ENCODE measurements at regions not wholly inside any gene's neighbourhood (a gene's known extent, or its start where the extent isn't known, plus 50 kb on each side); places are given as distances from the start of the nearest gene placed in this dataset.

DNA sequence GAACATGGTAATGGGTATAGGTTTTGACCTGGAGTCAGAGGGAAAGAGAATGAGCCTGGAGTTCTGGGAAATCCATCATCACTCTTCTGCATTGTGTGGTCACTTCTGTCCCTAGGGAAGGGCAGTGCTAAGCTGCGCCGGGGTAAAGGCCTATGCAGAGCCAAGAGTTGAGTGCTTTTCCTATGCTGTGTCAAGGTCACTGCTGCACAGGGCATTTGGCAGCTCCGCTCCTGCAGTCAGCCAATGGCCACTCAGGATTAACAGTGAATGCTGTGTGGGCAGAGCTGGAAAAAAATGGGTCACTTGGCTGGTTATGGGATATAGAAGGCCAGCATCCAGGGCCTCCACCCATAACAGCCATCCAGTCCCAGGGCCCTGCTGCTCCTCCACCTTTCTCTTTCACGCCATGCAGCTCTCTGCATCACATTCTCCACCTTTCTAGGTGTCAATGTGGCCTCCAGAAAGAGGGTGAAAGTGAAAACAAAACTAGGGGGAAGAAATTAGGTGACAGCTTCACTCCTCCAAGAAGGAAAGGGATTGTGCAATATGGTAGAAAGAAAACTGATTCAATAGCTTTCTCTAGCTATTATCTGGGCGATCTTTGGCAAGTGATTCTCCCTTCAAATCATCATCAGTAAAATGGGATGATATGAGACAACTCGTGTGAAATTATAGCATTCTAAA is 279.3 kb upstream of the ANKRD55 start:
- no peak for DNase-seq

DNA sequence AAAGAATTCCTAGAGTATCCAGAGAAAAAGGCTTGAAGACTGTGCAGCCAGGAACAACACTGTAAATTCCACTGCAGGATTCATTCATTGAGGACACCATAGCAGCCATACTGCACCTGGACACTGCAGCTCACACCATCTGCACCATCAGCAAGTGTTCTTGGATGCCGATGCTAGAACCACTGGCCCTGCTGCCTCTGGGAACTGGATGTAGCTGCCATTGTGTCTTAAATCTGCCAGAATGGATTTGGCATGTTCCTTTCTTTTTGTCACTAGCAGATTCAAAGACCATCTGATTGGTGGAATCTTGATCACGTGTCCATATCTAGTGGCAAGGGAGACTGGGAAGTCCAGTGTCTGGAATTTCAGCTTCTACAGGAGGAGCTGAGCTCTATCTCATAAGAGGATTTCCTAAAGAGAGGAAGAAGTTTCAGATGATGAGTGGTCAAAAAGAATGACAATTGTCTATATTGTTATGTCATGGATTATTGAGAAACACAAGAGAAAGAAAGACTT is 278.3 kb upstream of the ANKRD55 start:
- DNase-seq = no peak

DNA sequence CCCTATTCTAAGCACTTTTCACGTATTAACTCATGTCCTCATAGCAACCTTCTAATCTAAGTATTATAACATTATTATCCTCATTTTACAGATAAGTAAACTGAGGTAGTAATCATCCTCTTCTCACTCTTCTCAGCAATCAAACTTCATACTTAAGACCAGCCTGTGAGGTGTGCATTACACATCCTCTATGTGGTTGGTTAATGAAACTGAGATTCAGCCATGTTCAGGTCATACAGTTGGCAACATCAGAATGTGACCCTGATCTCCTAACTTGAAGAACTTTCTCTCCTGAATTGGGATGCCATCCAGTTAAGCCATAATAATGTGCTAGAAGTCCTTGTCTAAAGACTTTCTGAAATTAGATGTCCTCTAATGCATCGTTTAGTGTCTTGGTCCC is 275.1 kb upstream of the ANKRD55 start:
- no peak for DNase-seq

DNA sequence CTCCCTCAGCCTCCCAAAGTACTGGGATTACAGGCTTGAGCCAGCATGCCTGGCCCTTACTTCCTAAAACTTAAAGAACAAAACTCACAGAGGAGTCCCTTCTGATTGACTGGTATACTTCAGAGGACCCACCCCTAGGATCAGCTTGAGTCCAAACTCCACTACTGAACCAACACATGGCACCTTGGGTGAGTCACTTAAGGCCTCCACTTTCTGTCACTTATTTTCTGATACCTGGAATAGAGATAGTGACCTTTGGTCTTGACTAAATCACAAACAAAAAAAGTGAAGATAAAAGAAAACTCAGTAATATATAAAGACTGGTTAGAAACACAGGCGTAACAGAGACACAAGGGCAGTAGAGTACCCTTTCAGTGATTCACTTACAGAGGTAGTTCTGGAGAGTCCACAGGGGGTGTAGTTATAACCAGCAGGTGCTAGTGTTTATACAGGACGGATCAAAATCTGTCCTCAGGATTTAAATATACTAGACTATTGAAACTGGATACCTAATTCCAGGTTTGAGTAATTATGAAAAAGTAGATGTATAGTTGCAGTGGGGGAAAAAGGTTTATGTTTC is 274.3 kb upstream of the ANKRD55 start:
- no peak for DNase-seq

DNA sequence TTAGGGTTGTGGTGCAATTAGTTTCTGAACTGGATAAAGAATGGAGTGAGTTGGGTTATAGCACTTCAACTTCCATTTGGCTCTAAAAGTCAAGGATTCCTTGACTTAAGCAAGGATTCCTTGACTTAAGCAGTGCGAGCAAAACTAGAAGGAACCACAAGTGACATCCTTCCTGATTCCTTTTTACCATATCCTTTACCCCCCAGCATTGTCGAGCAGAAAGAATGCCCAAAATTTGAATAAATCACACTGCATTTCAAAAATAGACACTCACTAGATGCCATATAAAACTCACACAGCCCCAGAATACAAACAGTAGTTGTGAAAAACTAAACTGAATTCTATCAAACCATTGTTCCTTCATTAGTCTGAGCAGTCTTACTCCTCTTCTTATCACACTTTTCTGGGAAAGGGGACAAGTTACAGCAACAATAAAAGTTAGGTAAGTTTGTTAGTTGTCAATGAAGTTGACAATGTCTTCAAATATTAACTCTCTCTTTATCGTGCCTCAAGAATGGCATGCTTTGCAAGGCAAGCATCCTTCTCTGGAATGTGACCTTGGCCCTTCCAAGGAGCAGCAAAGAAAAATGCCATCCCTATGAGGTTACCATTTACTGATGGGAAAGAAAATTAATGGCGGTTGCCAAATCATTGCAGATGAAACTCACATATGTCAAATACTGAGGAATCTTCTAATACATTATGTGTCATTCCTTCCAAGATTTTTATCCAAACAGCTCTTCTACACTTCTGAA is 273.3 kb upstream of the ANKRD55 start:
- no peak for DNase-seq

DNA sequence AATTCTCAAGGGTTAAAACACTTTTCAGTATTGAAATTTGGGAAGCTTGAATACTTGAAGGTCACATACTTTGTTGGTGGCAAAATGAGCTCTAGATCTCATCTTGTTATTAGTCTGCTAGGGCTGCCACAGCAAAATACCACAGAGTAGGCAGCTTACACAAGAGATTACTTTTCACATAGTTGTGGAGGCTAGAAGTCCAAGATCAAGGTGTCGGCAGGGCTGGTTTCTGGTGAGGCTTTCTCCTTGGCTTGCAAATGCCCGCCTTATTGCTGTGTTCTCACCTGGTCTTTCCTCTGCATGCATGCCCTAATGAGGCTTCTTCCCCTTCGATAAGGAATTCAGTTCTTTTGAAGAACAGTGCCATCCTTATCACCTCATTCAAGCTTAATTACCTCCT is 270.8 kb upstream of the ANKRD55 start:
- DNase-seq = no peak

DNA sequence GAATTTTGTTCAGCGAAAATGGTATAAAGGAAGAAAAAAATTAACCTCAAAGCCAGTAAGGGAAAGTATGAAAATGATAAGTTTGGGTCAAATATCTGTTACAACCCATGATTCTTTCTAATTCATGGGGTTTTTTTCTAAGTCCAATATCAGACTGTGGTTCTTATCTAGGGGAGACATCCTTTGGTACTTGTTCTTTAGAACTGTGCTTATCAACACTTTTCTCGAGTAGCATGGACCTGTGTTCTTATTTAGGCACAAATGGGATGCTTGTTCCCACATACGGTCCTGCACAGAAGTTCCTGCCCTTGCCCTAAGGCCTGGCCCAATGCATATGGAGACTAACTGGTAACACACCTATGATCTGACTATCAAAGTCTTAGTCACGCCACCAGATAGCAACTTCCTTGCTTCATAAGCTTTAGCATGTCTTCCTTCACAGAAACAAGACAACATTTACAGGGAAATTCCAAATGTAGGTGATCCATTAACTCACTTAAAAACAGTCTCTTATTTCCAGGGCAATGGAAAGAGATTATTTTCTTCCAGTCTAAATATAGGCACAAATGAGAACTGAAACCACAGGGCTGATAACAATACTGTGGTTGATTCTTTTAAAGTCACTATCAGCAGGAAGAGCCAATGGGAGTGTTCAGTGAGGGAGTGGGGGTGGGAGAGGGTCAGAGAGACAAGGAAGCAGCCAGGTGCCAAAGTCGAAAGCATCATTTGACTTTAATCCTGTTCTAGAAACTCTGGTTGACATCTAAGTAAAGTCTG is 268.8 kb upstream of the ANKRD55 start:
- no peak for DNase-seq

DNA sequence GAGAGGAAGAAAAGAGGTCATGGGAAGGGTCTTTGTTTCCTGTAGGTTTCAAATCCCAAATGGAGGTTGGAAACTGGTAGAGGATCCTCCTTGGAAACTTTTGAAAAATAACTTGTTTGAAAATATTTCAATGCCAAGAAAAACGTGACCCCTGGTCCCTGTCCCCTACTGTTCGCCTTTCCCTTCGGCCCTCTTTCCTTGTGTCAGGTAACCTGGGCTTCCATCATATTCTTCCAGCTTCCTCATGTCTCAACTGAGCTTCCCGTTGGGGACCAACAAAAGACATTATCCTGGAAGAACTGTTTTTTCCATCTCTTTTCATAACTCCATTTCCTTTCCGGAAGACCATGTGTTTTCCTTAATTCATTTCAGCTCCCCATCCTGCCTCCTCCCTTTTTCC is 266.8 kb upstream of the ANKRD55 start:
- DNase-seq = no peak

DNA sequence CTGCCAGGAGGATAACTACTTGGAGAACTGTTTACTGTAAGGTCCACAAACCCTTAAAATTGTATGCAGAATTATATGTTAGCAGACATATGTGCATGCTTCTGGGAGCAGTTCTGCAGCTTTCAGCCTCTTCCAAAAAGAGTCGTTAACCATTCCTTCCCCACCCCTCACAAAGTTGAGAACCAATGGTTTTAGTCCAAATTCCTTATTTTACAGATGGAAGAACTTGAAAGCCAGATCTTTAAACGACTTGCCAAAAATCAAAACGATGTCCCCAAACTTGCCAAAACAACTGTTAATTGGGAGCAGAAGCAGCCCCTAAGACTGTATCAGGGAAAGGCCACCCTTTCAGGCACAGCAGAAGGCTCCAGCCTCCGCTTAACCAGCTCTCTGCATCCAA is 266.4 kb upstream of the ANKRD55 start:
- no peak for DNase-seq

DNA sequence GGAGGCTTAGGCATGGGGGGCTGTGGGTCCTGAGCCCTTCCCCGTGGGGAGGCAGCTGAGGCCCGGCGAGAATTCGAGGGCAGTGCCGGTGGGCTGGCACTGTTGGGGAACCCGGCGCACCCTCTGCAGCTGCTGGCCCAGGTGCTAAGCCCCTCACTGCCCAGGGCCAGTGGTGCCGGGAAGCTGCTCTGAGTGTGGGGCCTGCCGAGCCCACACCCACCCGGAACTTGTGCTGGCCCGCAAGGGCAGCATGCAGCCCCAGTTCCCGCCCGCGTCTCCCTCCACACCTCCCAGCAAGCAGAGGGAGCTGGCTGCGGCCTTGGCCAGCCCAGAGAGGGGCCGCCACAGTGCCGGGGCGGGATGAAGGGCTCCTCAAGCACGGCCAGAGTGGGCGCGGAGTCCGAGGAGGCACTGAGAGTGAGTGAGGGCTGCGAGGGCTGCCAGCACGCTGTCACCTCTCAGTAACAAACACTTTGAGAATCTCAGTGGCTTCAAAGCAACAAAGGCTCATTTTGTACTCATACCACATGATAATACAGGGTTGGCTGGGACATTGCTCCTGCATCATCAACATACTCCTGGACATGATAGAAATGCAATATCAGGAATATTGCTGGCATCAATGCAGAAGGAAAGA is 265.7 kb upstream of the ANKRD55 start:
- DNase-seq = no peak

DNA sequence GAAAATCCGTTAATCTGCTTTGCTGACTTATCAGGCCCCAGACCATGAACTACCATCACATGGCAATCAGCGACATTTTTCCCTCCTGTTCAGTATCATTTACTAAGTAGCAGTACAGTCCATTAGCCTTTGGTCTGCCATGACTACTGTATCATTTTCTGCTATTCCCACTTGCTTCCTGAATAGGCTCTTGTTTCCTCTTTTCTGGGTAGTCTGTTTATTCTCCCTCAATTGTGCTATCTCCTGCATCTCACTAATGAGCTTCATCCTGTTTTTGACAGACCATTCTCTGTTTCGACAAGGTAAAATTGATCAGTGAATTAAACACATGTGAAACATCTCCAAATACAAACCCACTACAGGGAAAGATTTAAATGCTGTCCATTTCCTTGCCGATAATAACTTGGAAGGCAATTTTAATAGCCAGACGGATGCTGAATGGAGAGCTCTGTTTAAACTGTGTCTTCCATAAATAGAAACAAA is 263.5 kb upstream of the ANKRD55 start:
- DNase-seq = no peak

DNA sequence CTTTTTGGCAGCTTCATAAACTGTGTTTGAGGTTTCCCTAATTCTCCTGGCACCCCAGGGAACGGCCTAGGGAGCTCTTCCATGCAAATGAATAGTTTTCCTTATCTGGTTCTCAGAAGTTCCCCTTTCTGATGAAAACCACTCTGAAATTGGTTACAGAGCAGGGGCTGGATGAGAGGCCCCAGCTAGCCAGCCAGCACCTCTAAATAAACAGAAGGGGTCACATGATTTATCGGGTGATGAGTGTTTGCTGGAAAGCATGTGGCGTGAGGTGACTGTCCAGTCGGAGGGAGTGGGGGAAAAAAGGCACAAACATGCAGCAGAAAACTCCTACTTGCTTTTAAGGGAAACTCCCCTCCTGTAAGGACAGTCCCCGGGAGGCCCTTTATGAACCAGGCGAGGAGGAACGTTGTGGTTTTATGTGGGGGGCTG is 261.2 kb upstream of the ANKRD55 start:
- no peak for DNase-seq

DNA sequence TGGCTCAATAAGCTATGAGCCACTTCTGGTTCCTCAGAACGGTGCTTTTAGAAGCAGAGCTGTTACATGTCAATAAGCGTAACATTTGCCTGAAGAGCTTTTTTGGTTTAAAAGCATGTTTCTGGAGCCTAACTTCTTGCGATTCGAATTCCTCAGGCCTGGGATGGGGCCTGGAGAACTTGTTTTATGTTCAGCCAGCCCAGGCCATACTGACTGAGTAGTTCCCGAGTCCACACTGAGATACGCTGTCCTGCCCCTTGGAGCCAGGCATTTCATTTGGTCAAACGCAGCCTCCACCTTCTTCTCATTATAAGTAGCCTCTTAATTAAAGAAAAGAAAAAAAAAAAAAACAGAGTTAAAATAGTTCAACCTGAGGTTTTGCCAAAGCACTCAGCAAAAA is 260.6 kb upstream of the ANKRD55 start:
- no peak for DNase-seq

DNA sequence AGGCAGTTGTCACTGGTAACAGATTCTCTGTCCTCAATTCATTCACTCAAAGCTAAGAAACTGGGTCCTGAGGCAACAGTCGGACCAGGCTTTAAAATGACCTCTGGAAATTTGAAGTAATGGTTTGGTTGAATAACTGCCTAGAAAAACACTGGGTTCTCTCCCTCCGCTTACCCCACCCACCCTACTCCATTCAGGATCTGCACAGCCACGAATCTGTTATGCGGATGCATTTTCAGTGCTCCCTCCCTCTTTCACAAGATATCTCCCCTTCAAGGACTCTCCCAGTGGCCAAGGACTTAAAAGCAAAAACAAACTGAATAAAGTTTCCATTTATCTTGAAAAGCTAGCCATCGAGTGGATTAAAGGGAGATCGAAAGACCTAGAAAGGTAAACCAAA is 260.2 kb upstream of the ANKRD55 start:
- DNase-seq = no peak

DNA sequence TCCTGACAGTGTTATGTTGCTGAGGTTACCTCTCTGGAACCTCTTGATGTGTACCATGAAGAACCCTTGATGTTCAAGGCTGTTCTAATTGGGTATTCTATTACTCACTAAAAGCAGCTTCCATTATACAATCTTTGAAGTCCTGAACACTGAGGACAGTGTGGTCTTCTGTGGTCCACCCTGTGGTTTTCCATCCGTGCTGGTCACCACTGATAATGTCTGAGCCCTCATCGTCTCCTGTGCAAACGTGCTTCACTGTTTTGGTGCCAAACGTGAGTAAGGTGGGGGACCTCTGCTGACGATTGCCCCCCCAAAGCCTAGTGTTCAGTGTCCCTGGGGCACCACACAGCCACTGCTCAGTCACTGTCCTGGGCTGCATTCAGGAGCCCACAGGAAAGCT is 259.7 kb upstream of the ANKRD55 start:
- no peak for DNase-seq

DNA sequence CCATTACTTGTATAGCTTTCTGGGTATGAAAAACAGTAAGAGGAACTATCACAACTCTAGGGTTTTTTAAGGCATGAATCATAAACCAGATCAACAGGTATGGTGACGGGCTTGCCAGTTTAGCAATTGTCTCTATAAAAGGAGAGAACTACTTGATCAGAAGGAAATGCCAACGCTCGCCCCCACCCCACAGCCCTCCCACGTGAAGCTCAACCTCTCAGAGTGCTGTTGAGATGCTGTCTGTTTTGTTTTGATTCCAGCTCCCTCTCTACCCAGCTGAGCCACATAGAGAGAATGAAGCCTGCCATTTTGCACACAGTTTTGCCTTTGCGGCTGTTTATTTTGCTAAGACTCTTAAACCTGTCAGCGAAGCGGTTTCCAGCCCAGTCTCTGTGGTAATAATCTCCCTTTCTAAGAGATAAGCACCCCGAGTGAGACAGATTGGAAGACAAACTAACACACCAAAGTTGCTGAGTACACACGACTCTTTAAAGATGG is 257.9 kb upstream of the ANKRD55 start:
- no peak for DNase-seq

DNA sequence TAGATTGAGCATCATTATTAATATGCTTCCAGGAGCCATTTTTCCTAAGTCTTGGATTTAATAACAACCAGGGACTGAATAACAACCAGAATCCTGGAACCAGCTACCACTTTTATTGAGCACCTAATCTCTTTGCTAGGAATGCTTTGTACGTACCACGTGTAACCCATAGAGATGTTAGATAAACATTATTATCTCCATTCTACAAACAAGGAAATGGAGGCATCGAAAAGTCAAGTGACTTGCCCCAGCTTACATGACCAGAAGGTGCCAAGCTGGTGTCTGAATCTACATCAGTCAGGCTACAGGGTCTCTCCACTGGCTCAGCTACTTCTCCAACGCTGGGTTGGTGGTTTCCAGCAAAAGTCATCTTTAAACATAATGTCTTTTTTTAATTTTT is 256.1 kb upstream of the ANKRD55 start:
- no peak for DNase-seq

DNA sequence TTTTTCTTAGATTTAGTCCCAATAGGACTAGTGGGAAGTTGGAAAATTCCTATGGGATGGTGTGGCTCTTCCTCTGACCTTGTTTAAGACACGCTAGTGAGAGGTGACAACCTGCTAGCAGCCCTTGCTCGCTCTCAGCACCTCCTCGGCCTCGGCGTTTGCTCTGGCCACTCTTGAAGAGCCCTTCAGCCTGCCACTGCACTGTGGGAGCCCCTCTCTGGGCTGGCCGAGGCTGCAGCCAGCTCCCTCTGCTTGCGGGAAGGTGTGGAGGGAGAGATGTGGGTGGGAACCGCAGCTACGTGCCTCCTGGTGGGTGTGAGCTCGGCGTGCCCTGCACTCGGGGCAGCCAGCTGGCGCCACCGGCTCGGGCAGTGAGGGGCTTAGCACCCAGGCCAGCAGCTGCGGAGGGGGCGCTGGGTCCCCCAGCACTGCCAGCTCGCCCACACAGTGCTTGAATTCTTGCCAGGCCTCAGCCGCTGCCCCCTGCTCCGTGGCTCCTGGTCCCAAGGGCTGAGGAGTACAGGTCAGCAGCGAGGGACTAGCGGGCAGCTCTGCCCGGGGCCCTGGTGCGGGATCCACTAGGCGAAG is 254.5 kb upstream of the ANKRD55 start:
- DNase-seq = no peak

DNA sequence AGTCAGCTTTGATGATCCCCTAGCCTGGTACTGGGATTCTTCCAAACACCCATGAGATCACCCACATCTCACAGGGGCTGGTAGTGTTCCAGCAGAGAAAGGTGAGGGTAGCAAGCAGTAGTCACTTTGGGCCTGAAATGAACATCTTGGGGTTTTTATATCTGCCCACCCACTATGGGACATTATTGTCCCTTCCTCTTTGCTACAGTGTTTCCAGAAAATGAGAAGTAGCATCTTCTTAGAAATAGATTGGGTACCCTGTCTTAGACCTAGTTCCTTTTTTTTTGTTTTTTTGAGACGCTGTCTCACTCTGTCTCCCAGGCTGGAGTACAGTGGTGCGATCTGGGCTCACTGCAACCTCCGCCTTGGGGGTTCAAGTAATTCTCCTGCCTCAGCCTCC is 249.2 kb upstream of the ANKRD55 start:
- no peak for DNase-seq

DNA sequence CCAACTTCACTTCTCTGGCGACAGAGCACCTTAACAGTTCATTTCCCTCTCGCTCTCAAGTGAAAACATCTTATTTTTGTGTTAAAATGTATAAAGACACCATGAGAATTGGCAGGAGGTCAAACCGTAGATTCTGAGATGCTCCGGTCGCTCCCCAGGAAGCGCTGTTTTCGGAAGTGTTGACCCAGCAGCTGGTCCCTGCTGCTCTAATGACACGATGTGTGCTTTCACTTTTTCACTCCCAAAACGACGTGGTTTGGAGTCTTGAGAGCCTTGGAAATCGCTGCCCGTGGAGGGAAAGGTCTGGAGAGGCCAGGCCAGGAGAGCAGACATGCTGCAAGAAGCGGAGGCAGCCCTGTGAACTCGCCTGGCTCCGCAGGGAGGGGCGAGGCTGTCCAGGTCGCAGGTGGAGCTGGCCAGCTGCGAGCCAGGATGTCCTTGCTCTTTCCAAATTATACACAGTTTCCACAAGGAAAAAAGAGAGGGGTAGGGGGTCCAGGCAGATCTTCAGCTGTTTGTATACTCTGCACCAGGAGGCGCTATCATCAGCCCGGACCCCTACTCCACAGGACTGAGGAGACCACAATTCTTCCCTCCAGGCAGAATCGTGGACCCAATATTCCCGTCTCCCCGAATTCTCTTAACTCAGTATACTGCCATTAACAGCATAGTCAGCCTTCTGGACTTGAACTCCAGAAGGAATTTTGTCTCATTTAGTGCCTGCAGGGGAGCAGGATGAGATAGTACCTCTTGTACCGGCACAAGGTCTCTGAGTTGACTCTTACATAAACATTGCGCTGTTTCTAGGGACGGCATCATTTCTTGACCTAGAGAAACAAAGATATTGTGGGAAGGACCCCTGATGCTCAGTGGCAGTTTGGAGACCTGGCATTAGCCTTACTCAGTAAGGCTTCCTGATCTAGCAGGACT is 248.6 kb upstream of the ANKRD55 start:
- no peak for DNase-seq
